Neural progenitor cell (in vitro differentiated cells): ENCODE measurements at regions not wholly inside any gene's neighbourhood (a gene's known extent, or its start where the extent isn't known, plus 50 kb on each side); places are given as distances from the start of the nearest gene placed in this dataset.

ENCODE experiments used
- CTCF ChIP-seq: fragments of 200-600 bp; sonication (generic); IDR thresholded peaks from 2 replicates; pipeline ENCODE4 v1.5.1; 2017; ENCODE audit warnings: antibody characterized with exemption, mild to moderate bottlenecking
- EZH2 ChIP-seq: fragments of 200-600 bp; sonication (generic); IDR thresholded peaks from 2 replicates; pipeline ENCODE4 v1.6.1; 2017; ENCODE audit warnings: antibody characterized with exemption, mild to moderate bottlenecking, moderate library complexity
- EZH2phosphoT487 ChIP-seq: fragments of 200-600 bp; sonication (generic); IDR thresholded peaks from 2 replicates; pipeline ENCODE4 v1.6.1; 2017; ENCODE audit warnings: antibody characterized with exemption

- TF ChIP-seq CTCF (no peak), EZH2phosphoT487 (no peak), EZH2 (no peak)
Measured at GRCh38 chr4:53861856-53862610, 202.4 kb downstream of the CHIC2 start.
